ENCODE measurements at regions not wholly inside any gene's neighbourhood (a gene's known extent, or its start where the extent isn't known, plus 50 kb on each side); places are given as distances from the start of the nearest gene placed in this dataset.
"Not testable (repeated sequence)": the region's sequence is repeated elsewhere in the genome, so short reads cannot be mapped to it uniquely, and the experiment has no call there.

DNA sequence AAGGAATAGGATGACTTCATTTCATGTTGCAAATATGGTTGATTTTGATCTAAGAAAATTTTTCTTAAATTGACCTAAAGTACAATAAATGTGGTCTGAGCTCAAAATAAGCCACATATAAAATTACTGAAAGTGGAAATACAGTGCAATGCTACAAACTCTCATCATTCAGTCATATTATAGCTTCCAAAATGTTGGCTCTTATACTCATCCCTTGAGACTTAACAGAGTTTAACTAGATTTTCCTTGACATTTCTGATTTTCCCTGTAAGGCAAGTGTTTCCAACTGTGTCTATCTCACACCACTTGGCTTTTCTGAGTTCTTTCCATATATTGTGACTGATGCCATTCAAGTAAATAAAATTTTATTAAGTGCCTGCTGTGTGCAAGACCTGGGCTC, 123.7 kb upstream of the NTF3 start:
- Histone ChIP-seq H3K27ac (ENCODE audit: low read depth, low read length, severe bottlenecking) (no peak overlapping the region), H3K4me1 (ENCODE audit: control insufficient read depth, insufficient read depth, low read length, poor library complexity, severe bottlenecking) (no peaks in the 10 kb centered on the region), H3K9me3 (ENCODE audit: control insufficient read depth, low read length) (no peaks in the 10 kb centered on the region), H3K36me3 (ENCODE audit: control insufficient read depth, insufficient read depth, low read length) (no peaks in the 10 kb centered on the region), H3K4me3 (ENCODE audit: extremely low read depth, insufficient read depth, low read length, poor library complexity, severe bottlenecking) (no peak overlapping the region)

GRCh38 chr12:5308996-5309395, 122.9 kb upstream of the NTF3 start:
- WGBS, 2 experiments (ENCODE audit: insufficient coverage in 2 of 2) = 89 to 100% methylated on average over 7 of the region's 8 CpGs
- no peaks in the 10 kb centered on the region for H3K4me1 ChIP-seq (ENCODE audit: control insufficient read depth, insufficient read depth, low read length, poor library complexity, severe bottlenecking)
- H3K36me3 ChIP-seq (ENCODE audit: control insufficient read depth, insufficient read depth, low read length) = no peaks in the 10 kb centered on the region
- H3K27ac ChIP-seq (ENCODE audit: low read depth, low read length, severe bottlenecking) = no peak overlapping the region
- no peak overlapping the region for H3K4me3 ChIP-seq (ENCODE audit: extremely low read depth, insufficient read depth, low read length, poor library complexity, severe bottlenecking)
- H3K9me3 ChIP-seq (ENCODE audit: control insufficient read depth, low read length) = no peaks in the 10 kb centered on the region

DNA sequence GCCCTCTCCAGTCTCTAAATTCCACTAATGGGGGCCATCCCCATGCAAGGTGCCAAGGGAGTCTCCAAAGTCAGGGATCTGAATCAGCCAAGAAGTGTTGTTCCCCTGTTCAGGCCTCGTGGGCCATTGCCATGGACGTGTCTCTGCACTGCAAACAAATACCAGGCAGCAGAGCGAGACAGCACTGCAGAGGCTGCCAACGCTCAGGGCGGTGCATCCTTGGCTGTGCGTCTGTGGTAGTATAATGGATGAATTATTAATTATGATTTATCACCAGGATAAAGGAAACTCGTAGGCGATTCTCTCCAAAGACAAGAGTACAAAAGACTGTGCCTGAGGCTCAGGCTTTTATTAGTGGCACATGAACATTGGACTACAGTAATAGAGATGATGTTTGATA, 122.3 kb upstream of the NTF3 start:
- H3K9me3 ChIP-seq (ENCODE audit: control insufficient read depth, low read length) = no peaks in the 10 kb centered on the region
- no peaks in the 10 kb centered on the region for H3K36me3 ChIP-seq (ENCODE audit: control insufficient read depth, insufficient read depth, low read length)
- no peaks in the 10 kb centered on the region for H3K4me1 ChIP-seq (ENCODE audit: control insufficient read depth, insufficient read depth, low read length, poor library complexity, severe bottlenecking)
- WGBS, 2 experiments (ENCODE audit: insufficient coverage in 2 of 2) = 93 to 95% methylated on average over 4 to 5 of the region's 8 CpGs
- H3K4me3 ChIP-seq (ENCODE audit: extremely low read depth, insufficient read depth, low read length, poor library complexity, severe bottlenecking) = no peak overlapping the region
- no peak overlapping the region for H3K27ac ChIP-seq (ENCODE audit: low read depth, low read length, severe bottlenecking)

- Histone ChIP-seq H3K4me3 (ENCODE audit: extremely low read depth, insufficient read depth, low read length, poor library complexity, severe bottlenecking) (no peak overlapping the region), H3K36me3 (ENCODE audit: control insufficient read depth, insufficient read depth, low read length) (no peaks in the 10 kb centered on the region), H3K9me3 (ENCODE audit: control insufficient read depth, low read length) (no peaks in the 10 kb centered on the region), H3K4me1 (ENCODE audit: control insufficient read depth, insufficient read depth, low read length, poor library complexity, severe bottlenecking) (no peaks in the 10 kb centered on the region), H3K27ac (ENCODE audit: low read depth, low read length, severe bottlenecking) (no peak overlapping the region)
- WGBS, 2 experiments (ENCODE audit: insufficient coverage in 2 of 2) = no CpG with 5 or more reads among the region's 1 CpG
Measured at GRCh38 chr12:5310151-5310550, 121.8 kb upstream of the NTF3 start.

DNA sequence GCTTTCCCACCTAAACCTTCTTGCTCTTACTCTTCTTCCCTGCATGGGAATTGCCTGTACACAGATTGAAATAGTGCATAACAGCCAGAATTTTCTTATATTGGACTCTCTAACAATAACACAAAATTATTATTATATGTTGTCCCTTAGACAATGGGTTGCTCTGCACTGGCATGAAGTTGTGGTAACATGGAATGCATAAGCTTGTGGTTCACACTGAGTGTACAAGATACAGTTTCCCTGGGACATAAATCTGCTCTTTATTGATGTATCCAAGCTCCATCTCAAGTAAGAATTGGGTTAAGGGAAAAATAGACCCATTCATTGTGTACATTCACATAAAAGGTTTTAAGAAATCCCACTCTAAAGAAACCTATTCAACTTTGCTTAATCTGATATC, 114.4 kb upstream of the NTF3 start:
- no peak overlapping the region for H3K27ac ChIP-seq (ENCODE audit: low read depth, low read length, severe bottlenecking)
- no peak overlapping the region for H3K4me3 ChIP-seq (ENCODE audit: extremely low read depth, insufficient read depth, low read length, poor library complexity, severe bottlenecking)
- H3K4me1 ChIP-seq (ENCODE audit: control insufficient read depth, insufficient read depth, low read length, poor library complexity, severe bottlenecking) = no peaks in the 10 kb centered on the region
- H3K36me3 ChIP-seq (ENCODE audit: control insufficient read depth, insufficient read depth, low read length) = no peaks in the 10 kb centered on the region
- H3K9me3 ChIP-seq (ENCODE audit: control insufficient read depth, low read length) = no peaks in the 10 kb centered on the region

GRCh38 chr12:5318874-5319273, 113.0 kb upstream of the NTF3 start:
- Histone ChIP-seq H3K36me3 (ENCODE audit: control insufficient read depth, insufficient read depth, low read length) (no peaks in the 10 kb centered on the region), H3K9me3 (ENCODE audit: control insufficient read depth, low read length) (no peaks in the 10 kb centered on the region), H3K4me3 (ENCODE audit: extremely low read depth, insufficient read depth, low read length, poor library complexity, severe bottlenecking) (no peak overlapping the region), H3K4me1 (ENCODE audit: control insufficient read depth, insufficient read depth, low read length, poor library complexity, severe bottlenecking) (no peaks in the 10 kb centered on the region), H3K27ac (ENCODE audit: low read depth, low read length, severe bottlenecking) (no peak overlapping the region)

DNA sequence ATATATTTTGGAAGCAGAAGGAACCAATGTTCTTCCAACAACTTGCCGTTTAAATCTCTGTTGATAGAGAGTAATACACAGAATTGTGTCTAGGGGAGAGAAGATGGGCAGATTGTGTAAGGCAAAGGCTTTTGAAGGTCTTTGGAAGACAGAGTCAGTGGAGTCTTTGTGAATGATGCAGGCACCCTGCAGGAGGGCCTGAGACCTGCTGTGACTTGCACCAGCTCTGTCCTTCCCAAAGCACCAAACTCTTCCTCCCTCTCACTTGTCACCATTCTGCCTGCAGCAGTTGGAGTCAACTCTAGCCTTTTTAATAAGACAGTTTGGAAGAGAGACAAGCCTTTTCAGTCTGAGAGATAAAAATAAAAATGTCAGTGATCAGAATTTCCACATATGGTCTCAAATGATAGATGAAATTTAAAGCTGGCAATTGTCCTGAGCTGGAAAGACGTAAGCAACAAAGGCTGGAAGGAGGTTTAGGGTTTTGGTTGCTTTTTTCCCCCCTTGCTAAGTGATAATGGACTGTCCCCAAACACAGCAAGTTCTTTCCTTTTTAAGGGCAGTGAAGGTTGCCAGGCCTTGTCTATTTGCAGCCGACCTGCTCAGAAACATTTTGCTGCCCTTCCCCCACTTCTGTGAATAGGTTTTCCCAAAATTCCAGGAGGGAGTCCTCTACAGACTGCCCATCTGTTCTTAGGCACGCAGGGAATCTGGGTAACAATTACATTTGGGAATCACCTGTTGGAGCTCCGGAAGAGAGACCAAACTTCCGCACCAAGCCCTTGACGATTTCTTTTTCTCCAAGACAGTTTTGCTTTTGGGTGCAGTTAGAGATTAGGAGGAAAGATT, 103.0 kb upstream of the NTF3 start:
- H3K4me1 ChIP-seq (ENCODE audit: control insufficient read depth, insufficient read depth, low read length, poor library complexity, severe bottlenecking) = no peaks in the 10 kb centered on the region
- WGBS, 2 experiments (ENCODE audit: insufficient coverage in 2 of 2) = 79 to 81% methylated on average over 5 to 6 of the region's 7 CpGs
- H3K9me3 ChIP-seq (ENCODE audit: control insufficient read depth, low read length) = no peaks in the 10 kb centered on the region
- no peak overlapping the region for H3K4me3 ChIP-seq (ENCODE audit: extremely low read depth, insufficient read depth, low read length, poor library complexity, severe bottlenecking)
- no peaks in the 10 kb centered on the region for H3K36me3 ChIP-seq (ENCODE audit: control insufficient read depth, insufficient read depth, low read length)
- H3K27ac ChIP-seq (ENCODE audit: low read depth, low read length, severe bottlenecking) = no peak overlapping the region

GRCh38 chr12:5332551-5332950, 99.4 kb upstream of the NTF3 start:
- H3K9me3 ChIP-seq (ENCODE audit: control insufficient read depth, low read length) = no peaks in the 10 kb centered on the region
- H3K27ac ChIP-seq (ENCODE audit: low read depth, low read length, severe bottlenecking) = no peak overlapping the region
- 83 to 88% methylated on average over 2 to 3 of the region's 3 CpGs for WGBS, 2 experiments (ENCODE audit: insufficient coverage in 2 of 2)
- H3K36me3 ChIP-seq (ENCODE audit: control insufficient read depth, insufficient read depth, low read length) = no peaks in the 10 kb centered on the region
- H3K4me1 ChIP-seq (ENCODE audit: control insufficient read depth, insufficient read depth, low read length, poor library complexity, severe bottlenecking) = no peaks in the 10 kb centered on the region
- no peak overlapping the region for H3K4me3 ChIP-seq (ENCODE audit: extremely low read depth, insufficient read depth, low read length, poor library complexity, severe bottlenecking)

DNA sequence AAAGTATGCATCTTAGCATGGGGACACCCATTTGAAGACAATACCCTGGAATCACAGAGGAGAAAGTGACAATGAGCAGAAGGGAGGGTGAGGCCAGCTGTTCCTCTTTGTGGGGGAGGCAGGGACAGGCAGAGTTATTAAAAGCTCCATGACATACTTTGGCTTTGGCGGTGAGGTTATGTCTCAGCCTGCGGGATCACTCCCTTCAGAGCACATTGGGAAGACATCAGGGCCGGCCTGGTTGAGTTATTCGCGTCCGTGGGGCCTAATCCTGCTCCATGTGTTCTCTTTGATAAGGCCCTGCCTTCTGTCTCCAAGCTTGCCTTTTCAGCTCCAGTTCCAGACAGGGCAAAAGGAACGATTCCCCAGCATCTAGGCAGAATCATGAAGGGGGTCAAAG, 98.8 kb upstream of the NTF3 start:
- H3K4me1 ChIP-seq (ENCODE audit: control insufficient read depth, insufficient read depth, low read length, poor library complexity, severe bottlenecking) = no peaks in the 10 kb centered on the region
- no peak overlapping the region for H3K27ac ChIP-seq (ENCODE audit: low read depth, low read length, severe bottlenecking)
- H3K4me3 ChIP-seq (ENCODE audit: extremely low read depth, insufficient read depth, low read length, poor library complexity, severe bottlenecking) = no peak overlapping the region
- H3K9me3 ChIP-seq (ENCODE audit: control insufficient read depth, low read length) = no peaks in the 10 kb centered on the region
- 91 to 93% methylated on average over 7 of the region's 7 CpGs for WGBS, 2 experiments (ENCODE audit: insufficient coverage in 2 of 2)
- H3K36me3 ChIP-seq (ENCODE audit: control insufficient read depth, insufficient read depth, low read length) = no peaks in the 10 kb centered on the region

- Histone ChIP-seq H3K27ac (ENCODE audit: low read depth, low read length, severe bottlenecking) (no peak overlapping the region), H3K9me3 (ENCODE audit: control insufficient read depth, low read length) (no peaks in the 10 kb centered on the region), H3K4me3 (ENCODE audit: extremely low read depth, insufficient read depth, low read length, poor library complexity, severe bottlenecking) (no peak overlapping the region), H3K36me3 (ENCODE audit: control insufficient read depth, insufficient read depth, low read length) (no peaks in the 10 kb centered on the region), H3K4me1 (ENCODE audit: control insufficient read depth, insufficient read depth, low read length, poor library complexity, severe bottlenecking) (no peaks in the 10 kb centered on the region)
- WGBS, 2 experiments (ENCODE audit: insufficient coverage in 2 of 2) = 90 to 100% methylated on average over 1 to 2 of the region's 2 CpGs
Measured at GRCh38 chr12:5335069-5335468, 96.8 kb upstream of the NTF3 start.

DNA sequence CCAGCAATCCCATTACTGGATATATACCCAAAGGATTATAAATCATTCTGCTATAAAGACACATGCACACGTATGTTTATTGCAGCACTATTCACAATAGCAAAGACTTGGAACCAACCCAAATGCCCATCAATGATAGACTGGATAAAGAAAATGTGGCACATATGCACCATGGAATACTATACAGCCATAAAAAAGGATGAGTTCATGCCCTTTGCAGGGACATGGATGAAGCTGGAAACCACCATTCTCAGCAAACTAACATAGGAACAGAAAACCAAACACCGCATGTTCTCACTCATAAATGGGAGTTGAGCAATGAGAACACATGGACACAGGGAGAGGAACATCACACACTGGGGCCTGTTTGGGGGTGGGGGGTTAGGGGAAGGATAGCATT, 90.8 kb upstream of the NTF3 start:
- H3K27ac ChIP-seq (ENCODE audit: low read depth, low read length, severe bottlenecking); H3K9me3 ChIP-seq (ENCODE audit: control insufficient read depth, low read length); H3K36me3 ChIP-seq (ENCODE audit: control insufficient read depth, insufficient read depth, low read length); H3K4me1 ChIP-seq (ENCODE audit: control insufficient read depth, insufficient read depth, low read length, poor library complexity, severe bottlenecking); H3K4me3 ChIP-seq (ENCODE audit: extremely low read depth, insufficient read depth, low read length, poor library complexity, severe bottlenecking): not testable (repeated sequence)
- WGBS, 2 experiments (ENCODE audit: insufficient coverage in 2 of 2) = no CpG with 5 or more reads among the region's 2 CpGs

All from mesodermal cell (in vitro differentiated cells).